ENCODE measurements at regions not wholly inside any gene's neighbourhood (a gene's known extent, or its start where the extent isn't known, plus 50 kb on each side); places are given as distances from the start of the nearest gene placed in this dataset.

- TF ChIP-seq POLR2AphosphoS5 (IDR thresholded peaks at IDR 0.05) = no peak
- no peak for TF ChIP-seq CTCF (IDR thresholded peaks at IDR 0.05 in 8 of 11, conservative IDR thresholded peaks at IDR 0.05 in 3 of 11)
Observed at GRCh38 chr7:19610194-19610943, 98.5 kb downstream of the POLR1F start.
